Chondrocyte (in vitro differentiated cells): ENCODE measurements at regions not wholly inside any gene's neighbourhood (a gene's known extent, or its start where the extent isn't known, plus 50 kb on each side); places are given as distances from the start of the nearest gene placed in this dataset.

Experiments used
- DNase-seq: peaks from one replicate; pipeline ENCODE4 v3.0.0; 2021; ENCODE audit warnings: mixed read lengths, low spot score
- H3K27ac Mint-ChIP-seq: one replicate; pipeline ENCODE4 v1.8.0; 2021; ENCODE audit warnings: mild to moderate bottlenecking, moderate library complexity, mixed read lengths; ENCODE audit not compliant: unreplicated experiment
- H3K27me3 Mint-ChIP-seq: 2 replicates; pipeline ENCODE4 v1.8.0; 2021; ENCODE audit warnings: low read depth, mixed read lengths
- H3K36me3 Mint-ChIP-seq: 2 replicates; pipeline ENCODE4 v1.8.0; 2021; ENCODE audit warnings: low read depth, mixed read lengths
- H3K4me1 Mint-ChIP-seq: 2 replicates; pipeline ENCODE4 v1.8.0; 2021; ENCODE audit warnings: low read depth, mild to moderate bottlenecking, mixed read lengths
- H3K4me3 Mint-ChIP-seq: one replicate; pipeline ENCODE4 v1.8.0; 2021; ENCODE audit warnings: mild to moderate bottlenecking, moderate library complexity, mixed read lengths; ENCODE audit not compliant: unreplicated experiment
- H3K9me3 Mint-ChIP-seq: 2 replicates; pipeline ENCODE4 v1.8.0; 2021; ENCODE audit warnings: low read depth, mixed read lengths
- TF ChIP-seq, protein P1 (sequence below): fragments of 200-600 bp; sonication (generic); IDR thresholded peaks from 2 replicates; pipeline ENCODE4 v1.5.0; 2021; ENCODE audit warnings: antibody characterized with exemption, mild to moderate bottlenecking, moderate library complexity

DNA sequence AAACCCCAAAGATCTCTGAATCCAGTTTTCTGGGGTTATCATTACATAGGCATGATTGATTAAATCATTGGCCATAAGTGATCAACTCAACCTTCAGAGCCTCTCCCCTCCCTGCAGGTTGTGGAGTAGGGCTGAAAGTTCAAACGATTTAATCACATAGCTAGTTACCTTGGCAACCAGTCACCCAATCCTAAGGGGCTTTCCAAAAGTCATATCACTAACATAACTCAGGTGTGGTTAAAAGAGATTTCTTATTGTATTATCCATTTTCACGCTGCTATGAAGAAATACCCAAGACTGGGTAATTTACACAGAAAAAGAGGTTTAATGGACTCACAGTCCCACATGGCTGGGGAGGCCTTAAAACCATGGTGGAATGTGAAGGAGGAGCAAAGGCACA lies 935.1 kb upstream of the SLC35B3 start:
- Mint-ChIP-seq H3K4me3 (no peak overlapping the region), H3K27ac (no peak overlapping the region), H3K27me3 (no peaks in the 10 kb centered on the region), H3K4me1 (no peaks in the 10 kb centered on the region), H3K36me3 (no peaks in the 10 kb centered on the region), H3K9me3 (no peaks in the 10 kb centered on the region)
- TF ChIP-seq, protein P1, sequence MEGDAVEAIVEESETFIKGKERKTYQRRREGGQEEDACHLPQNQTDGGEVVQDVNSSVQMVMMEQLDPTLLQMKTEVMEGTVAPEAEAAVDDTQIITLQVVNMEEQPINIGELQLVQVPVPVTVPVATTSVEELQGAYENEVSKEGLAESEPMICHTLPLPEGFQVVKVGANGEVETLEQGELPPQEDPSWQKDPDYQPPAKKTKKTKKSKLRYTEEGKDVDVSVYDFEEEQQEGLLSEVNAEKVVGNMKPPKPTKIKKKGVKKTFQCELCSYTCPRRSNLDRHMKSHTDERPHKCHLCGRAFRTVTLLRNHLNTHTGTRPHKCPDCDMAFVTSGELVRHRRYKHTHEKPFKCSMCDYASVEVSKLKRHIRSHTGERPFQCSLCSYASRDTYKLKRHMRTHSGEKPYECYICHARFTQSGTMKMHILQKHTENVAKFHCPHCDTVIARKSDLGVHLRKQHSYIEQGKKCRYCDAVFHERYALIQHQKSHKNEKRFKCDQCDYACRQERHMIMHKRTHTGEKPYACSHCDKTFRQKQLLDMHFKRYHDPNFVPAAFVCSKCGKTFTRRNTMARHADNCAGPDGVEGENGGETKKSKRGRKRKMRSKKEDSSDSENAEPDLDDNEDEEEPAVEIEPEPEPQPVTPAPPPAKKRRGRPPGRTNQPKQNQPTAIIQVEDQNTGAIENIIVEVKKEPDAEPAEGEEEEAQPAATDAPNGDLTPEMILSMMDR, result no peak
- no peak for DNase-seq

DNA sequence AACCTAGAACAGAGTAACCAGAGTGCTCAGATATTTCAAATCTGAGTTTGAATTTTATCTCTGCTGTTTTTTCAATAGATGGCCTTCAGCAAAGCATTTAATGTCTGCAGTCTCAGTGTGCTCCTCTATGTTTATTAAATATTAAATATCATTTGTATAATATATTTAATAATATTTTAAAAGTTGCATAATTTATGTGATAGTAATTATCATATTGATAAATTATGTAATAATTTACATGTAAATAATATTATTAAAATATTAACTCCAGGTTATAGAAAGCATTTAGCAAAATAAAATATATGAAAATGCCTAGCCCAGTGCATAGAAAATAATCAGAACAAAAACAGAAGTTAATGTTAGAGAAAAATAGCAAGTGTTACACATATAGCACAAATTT lies 930.0 kb upstream of the SLC35B3 start:
- H3K9me3 Mint-ChIP-seq, result peaks cover 10% of the 10 kb centered on the region
- no peaks in the 10 kb centered on the region for H3K27me3 Mint-ChIP-seq
- H3K27ac Mint-ChIP-seq, result no peak overlapping the region
- no peak overlapping the region for H3K4me3 Mint-ChIP-seq
- DNase-seq, result no peak
- peaks cover 2% of the 10 kb centered on the region for H3K36me3 Mint-ChIP-seq
- H3K4me1 Mint-ChIP-seq, result peaks cover 11% of the 10 kb centered on the region
- TF ChIP-seq, protein P1, result no peak

DNA sequence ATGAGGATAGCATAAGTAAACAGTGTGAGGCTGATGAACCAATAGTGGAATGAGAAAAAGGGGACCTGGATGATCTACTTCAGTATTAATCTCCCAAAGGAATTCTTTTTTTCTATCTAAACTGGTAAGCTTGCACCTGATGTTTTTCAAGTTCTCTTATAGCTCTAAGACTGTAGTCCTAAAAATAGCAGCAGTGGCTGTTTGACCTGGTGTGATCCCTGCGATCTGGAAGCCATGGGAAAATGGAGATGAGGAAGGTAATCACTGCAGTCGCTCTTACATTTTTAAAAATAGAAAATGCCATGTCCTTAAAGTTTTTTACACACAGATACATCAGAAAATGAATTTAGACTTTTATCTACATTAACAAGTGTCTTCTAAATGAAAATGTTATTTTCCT lies 926.4 kb upstream of the SLC35B3 start:
- Mint-ChIP-seq H3K36me3 (peaks cover 7% of the 10 kb centered on the region), H3K9me3 (peaks cover 27% of the 10 kb centered on the region), H3K27me3 (no peaks in the 10 kb centered on the region), H3K4me3 (no peak overlapping the region), H3K4me1 (peaks cover 11% of the 10 kb centered on the region), H3K27ac (no peak overlapping the region)
- TF ChIP-seq, protein P1, result no peak
- no peak for DNase-seq

DNA sequence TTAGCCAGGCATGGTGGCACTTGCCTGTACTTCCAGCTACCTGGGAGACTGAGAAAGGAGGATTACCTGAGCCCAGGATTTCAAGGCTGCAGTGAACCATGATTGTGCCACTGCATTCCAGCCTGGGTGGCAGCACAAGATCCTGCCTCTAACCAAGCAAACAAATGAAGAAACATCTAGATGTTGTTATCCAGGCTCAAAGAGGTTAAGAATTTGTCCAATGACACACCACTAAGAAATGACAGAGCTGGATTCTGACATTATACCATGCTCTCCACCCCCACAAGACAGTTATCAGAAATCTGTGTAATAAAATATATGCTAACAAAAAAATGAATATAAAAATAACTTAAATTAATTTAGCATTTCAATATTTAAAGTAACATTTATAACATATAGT lies 925.5 kb upstream of the SLC35B3 start:
- Mint-ChIP-seq H3K36me3 (peaks cover 7% of the 10 kb centered on the region), H3K27me3 (no peaks in the 10 kb centered on the region), H3K9me3 (peaks cover 35% of the 10 kb centered on the region), H3K4me3 (no peak overlapping the region), H3K27ac (no peak overlapping the region), H3K4me1 (peaks cover 11% of the 10 kb centered on the region)
- no peak for DNase-seq
- TF ChIP-seq, protein P1, result no peak

DNA sequence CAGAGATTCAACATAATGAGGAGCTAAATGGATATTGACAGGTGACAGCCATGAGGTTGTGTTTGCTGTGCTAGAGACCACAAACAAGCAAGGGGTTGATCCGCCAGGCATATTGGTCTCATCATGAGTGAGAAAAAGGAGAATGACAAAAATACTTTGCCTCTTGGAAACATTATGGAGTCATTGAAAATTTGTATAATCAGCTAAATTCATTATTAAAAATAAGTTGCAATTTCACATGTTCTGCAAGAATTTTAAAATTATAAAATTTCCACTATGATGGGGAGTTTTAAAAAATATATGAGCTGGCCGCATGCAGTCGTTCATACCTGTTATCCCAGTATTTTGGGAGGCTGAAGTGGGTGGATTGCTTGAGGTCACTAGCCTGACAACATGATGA lies 912.3 kb upstream of the SLC35B3 start:
- no peaks in the 10 kb centered on the region for H3K4me1 Mint-ChIP-seq
- H3K4me3 Mint-ChIP-seq, result no peak overlapping the region
- no peak overlapping the region for H3K27ac Mint-ChIP-seq
- TF ChIP-seq, protein P1, result no peak
- DNase-seq, result no peak
- no peaks in the 10 kb centered on the region for H3K27me3 Mint-ChIP-seq
- H3K9me3 Mint-ChIP-seq, result no peaks in the 10 kb centered on the region
- no peaks in the 10 kb centered on the region for H3K36me3 Mint-ChIP-seq
